MM.1S (cell line): ENCODE measurements at regions not wholly inside any gene's neighbourhood (a gene's known extent, or its start where the extent isn't known, plus 50 kb on each side); places are given as distances from the start of the nearest gene placed in this dataset.

Experiments
- DNase-seq: peaks from one replicate; pipeline ENCODE4 v3.0.0-alpha.2; 2015
- H2AFZ ChIP-seq: fragments of 300-600 bp; sonication (generic); 2 replicates; pipeline ENCODE4 v1.6.0; 2016; ENCODE audit warnings: antibody characterized with exemption, low read length
- H3F3A ChIP-seq: fragments of 300-600 bp; sonication (generic); 2 replicates; pipeline ENCODE4 v1.6.1; 2016; ENCODE audit warnings: mild to moderate bottlenecking, antibody characterized with exemption, low read length, moderate library complexity, mixed read lengths; ENCODE audit not compliant: insufficient read depth
- H3K27ac ChIP-seq: fragments of 300-600 bp; sonication (generic); 2 replicates; pipeline ENCODE4 v1.5.1; 2016; ENCODE audit warnings: mild to moderate bottlenecking, low read length
- H3K27me3 ChIP-seq: fragments of 300-600 bp; sonication (generic); replicated peaks from 2 replicates; pipeline ENCODE4 v1.6.0; 2016; ENCODE audit warnings: low read length; ENCODE audit not compliant: insufficient read depth
- H3K36me3 ChIP-seq: fragments of 300-600 bp; sonication (generic); replicated peaks from 2 replicates; pipeline ENCODE4 v1.6.1; 2016; ENCODE audit warnings: mild to moderate bottlenecking, low read length, mixed read lengths; ENCODE audit not compliant: insufficient read depth
- H3K4me1 ChIP-seq: fragments of 300-600 bp; sonication (generic); 2 replicates; pipeline ENCODE4 v1.6.1; 2016; ENCODE audit warnings: low read length, mixed read lengths
- H3K4me2 ChIP-seq: fragments of 300-600 bp; sonication (generic); 2 replicates; pipeline ENCODE4 v1.6.0; 2016; ENCODE audit warnings: low read depth, low read length
- H3K4me3 ChIP-seq: fragments of 300-600 bp; sonication (generic); 2 replicates; pipeline ENCODE4 v1.5.1; 2016; ENCODE audit warnings: low read length, mixed read lengths
- H3K79me2 ChIP-seq: fragments of 300-600 bp; sonication (generic); 2 replicates; pipeline ENCODE4 v1.6.1; 2016; ENCODE audit warnings: mixed run types, low read length, mixed read lengths
- H3K9ac ChIP-seq: fragments of 300-600 bp; sonication (generic); 2 replicates; pipeline ENCODE4 v1.6.1; 2016; ENCODE audit warnings: low read length, mixed read lengths
- H3K9me2 ChIP-seq: fragments of 300-600 bp; sonication (generic); replicated peaks from 2 replicates; pipeline ENCODE4 v1.6.1; 2016; ENCODE audit warnings: mild to moderate bottlenecking, low read length, mixed read lengths; ENCODE audit not compliant: insufficient read depth
- H3K9me3 ChIP-seq: fragments of 300-600 bp; sonication (generic); replicated peaks from 2 replicates; pipeline ENCODE4 v1.6.1; 2016; ENCODE audit warnings: mild to moderate bottlenecking, low read length, mixed read lengths; ENCODE audit not compliant: insufficient read depth
- H4K20me1 ChIP-seq: fragments of 300-600 bp; sonication (generic); 2 replicates; pipeline ENCODE4 v1.6.1; 2016; ENCODE audit warnings: mild to moderate bottlenecking, low read length, moderate library complexity, mixed read lengths; ENCODE audit not compliant: insufficient read depth
- CTCF ChIP-seq: fragments of 300-600 bp; sonication (generic); IDR thresholded peaks from 2 replicates; pipeline ENCODE4 v1.5.1; 2016; ENCODE audit warnings: antibody characterized with exemption, low read length, mixed read lengths
- EZH2 ChIP-seq: fragments of 300-600 bp; sonication (generic); optimal IDR thresholded peaks from 2 replicates; pipeline ENCODE3; 2017; ENCODE audit warnings: low read depth, mild to moderate bottlenecking, antibody characterized with exemption, low read length, mixed read lengths
- EZH2phosphoT487 ChIP-seq: fragments of 300-600 bp; sonication (generic); IDR thresholded peaks from 2 replicates; pipeline ENCODE4 v1.6.1; 2018; ENCODE audit warnings: antibody characterized with exemption, low read length

- Histone ChIP-seq H3K4me2 (no peak overlapping the region), H4K20me1 (no peaks in the 10 kb centered on the region), H3K9me2 (no peaks in the 10 kb centered on the region), H3F3A (no peaks in the 10 kb centered on the region), H2AFZ (no peak overlapping the region), H3K4me1 (no peaks in the 10 kb centered on the region), H3K9me3 (no peaks in the 10 kb centered on the region), H3K27ac (no peak overlapping the region), H3K27me3 (no peaks in the 10 kb centered on the region), H3K36me3 (no peaks in the 10 kb centered on the region), H3K79me2 (no peaks in the 10 kb centered on the region), H3K9ac (no peak overlapping the region), H3K4me3 (no peak overlapping the region)
- no peak for DNase-seq
- TF ChIP-seq EZH2 (no peak), CTCF (no peak), EZH2phosphoT487 (no peak)
Observed at GRCh38 chr15:61422773-61423172, 193.7 kb upstream of the RORA start.

GRCh38 chr15:61421938-61422337 is 192.8 kb upstream of the RORA start:
- H3K9ac ChIP-seq: no peak overlapping the region
- H3K36me3 ChIP-seq: no peaks in the 10 kb centered on the region
- no peaks in the 10 kb centered on the region for H3K4me1 ChIP-seq
- H3K9me2 ChIP-seq: no peaks in the 10 kb centered on the region
- no peak for TF ChIP-seq CTCF
- no peak for TF ChIP-seq EZH2phosphoT487
- no peak for TF ChIP-seq EZH2
- H4K20me1 ChIP-seq: no peaks in the 10 kb centered on the region
- DNase-seq: no peak
- no peak overlapping the region for H3K4me3 ChIP-seq
- no peaks in the 10 kb centered on the region for H3K9me3 ChIP-seq
- no peak overlapping the region for H3K27ac ChIP-seq
- H2AFZ ChIP-seq: no peak overlapping the region
- no peak overlapping the region for H3K4me2 ChIP-seq
- H3F3A ChIP-seq: no peaks in the 10 kb centered on the region
- no peaks in the 10 kb centered on the region for H3K79me2 ChIP-seq
- H3K27me3 ChIP-seq: no peaks in the 10 kb centered on the region

- no peaks in the 10 kb centered on the region for H3K27me3 ChIP-seq
- no peak for DNase-seq
- H3K4me3 ChIP-seq: no peak overlapping the region
- H3K4me2 ChIP-seq: no peak overlapping the region
- no peak overlapping the region for H3K27ac ChIP-seq
- no peaks in the 10 kb centered on the region for H3K9me3 ChIP-seq
- H4K20me1 ChIP-seq: no peaks in the 10 kb centered on the region
- H3K36me3 ChIP-seq: no peaks in the 10 kb centered on the region
- TF ChIP-seq CTCF (no peak), EZH2 (no peak), EZH2phosphoT487 (no peak)
- H3K9me2 ChIP-seq: no peaks in the 10 kb centered on the region
- no peaks in the 10 kb centered on the region for H3K4me1 ChIP-seq
- H2AFZ ChIP-seq: no peak overlapping the region
- no peaks in the 10 kb centered on the region for H3K79me2 ChIP-seq
- H3F3A ChIP-seq: no peaks in the 10 kb centered on the region
- H3K9ac ChIP-seq: no peak overlapping the region
Observed at GRCh38 chr15:61421470-61421869, 192.4 kb upstream of the RORA start.
